ENCODE measurements at regions not wholly inside any gene's neighbourhood (a gene's known extent, or its start where the extent isn't known, plus 50 kb on each side); places are given as distances from the start of the nearest gene placed in this dataset.

DNA sequence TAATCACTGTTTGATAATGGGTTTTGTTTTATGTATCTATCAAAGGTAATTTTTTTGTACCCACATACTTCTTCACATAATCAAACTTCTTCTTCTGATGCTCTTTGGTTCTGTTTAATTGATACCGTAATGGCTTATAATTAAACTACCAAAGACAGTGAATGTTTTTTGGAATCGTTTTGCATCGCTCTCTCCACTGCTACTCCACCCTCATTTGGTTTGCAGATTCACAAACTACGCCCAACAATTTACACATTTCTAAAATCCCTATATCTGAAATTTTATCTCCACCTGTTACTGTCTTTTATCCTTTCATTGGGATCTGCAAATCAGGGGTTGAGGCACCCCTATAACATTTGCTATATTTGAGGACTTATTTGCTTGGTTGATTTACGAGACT lies 319.6 kb downstream of the RWDD3 start:
- TF ChIP-seq FOSL1 (tag; conservative IDR thresholded peaks at IDR 0.05): no peak
- TF ChIP-seq, protein P1, sequence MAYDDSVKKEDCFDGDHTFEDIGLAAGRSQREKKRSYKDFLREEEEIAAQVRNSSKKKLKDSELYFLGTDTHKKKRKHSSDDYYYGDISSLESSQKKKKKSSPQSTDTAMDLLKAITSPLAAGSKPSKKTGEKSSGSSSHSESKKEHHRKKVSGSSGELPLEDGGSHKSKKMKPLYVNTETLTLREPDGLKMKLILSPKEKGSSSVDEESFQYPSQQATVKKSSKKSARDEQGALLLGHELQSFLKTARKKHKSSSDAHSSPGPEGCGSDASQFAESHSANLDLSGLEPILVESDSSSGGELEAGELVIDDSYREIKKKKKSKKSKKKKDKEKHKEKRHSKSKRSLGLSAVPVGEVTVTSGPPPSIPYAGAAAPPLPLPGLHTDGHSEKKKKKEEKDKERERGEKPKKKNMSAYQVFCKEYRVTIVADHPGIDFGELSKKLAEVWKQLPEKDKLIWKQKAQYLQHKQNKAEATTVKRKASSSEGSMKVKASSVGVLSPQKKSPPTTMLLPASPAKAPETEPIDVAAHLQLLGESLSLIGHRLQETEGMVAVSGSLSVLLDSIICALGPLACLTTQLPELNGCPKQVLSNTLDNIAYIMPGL (CRISPR knock-in tag; IDR thresholded peaks at IDR 0.05): no peak
- no peak for TF ChIP-seq SNRNP70 (optimal IDR thresholded peaks at IDR 0.05; ENCODE audit: low read depth, low read length)
- TF ChIP-seq ZNF274 (IDR thresholded peaks at IDR 0.05; ENCODE audit: borderline replicate concordance, low read depth, low read length): no peak
- TF ChIP-seq, protein P2, sequence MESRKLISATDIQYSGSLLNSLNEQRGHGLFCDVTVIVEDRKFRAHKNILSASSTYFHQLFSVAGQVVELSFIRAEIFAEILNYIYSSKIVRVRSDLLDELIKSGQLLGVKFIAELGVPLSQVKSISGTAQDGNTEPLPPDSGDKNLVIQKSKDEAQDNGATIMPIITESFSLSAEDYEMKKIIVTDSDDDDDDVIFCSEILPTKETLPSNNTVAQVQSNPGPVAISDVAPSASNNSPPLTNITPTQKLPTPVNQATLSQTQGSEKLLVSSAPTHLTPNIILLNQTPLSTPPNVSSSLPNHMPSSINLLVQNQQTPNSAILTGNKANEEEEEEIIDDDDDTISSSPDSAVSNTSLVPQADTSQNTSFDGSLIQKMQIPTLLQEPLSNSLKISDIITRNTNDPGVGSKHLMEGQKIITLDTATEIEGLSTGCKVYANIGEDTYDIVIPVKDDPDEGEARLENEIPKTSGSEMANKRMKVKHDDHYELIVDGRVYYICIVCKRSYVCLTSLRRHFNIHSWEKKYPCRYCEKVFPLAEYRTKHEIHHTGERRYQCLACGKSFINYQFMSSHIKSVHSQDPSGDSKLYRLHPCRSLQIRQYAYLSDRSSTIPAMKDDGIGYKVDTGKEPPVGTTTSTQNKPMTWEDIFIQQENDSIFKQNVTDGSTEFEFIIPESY (CRISPR knock-in tag; IDR thresholded peaks at IDR 0.05): no peak
- TF ChIP-seq, protein P3, sequence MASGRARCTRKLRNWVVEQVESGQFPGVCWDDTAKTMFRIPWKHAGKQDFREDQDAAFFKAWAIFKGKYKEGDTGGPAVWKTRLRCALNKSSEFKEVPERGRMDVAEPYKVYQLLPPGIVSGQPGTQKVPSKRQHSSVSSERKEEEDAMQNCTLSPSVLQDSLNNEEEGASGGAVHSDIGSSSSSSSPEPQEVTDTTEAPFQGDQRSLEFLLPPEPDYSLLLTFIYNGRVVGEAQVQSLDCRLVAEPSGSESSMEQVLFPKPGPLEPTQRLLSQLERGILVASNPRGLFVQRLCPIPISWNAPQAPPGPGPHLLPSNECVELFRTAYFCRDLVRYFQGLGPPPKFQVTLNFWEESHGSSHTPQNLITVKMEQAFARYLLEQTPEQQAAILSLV (tag; IDR thresholded peaks at IDR 0.05): no peak
- no peak for TF ChIP-seq SIN3B (IDR thresholded peaks at IDR 0.05; ENCODE audit: low read depth)
- no peak for TF ChIP-seq MAFK (IDR thresholded peaks at IDR 0.05; ENCODE audit: low read length)
- TF ChIP-seq NR2C2 (CRISPR knock-in tag; IDR thresholded peaks at IDR 0.05): no peak
- no peak for TF ChIP-seq NR2C2 (tag; IDR thresholded peaks at IDR 0.05)
- TF ChIP-seq FOXJ2 (tag; IDR thresholded peaks at IDR 0.05): no peak
- TF ChIP-seq KLF10 (CRISPR knock-in tag; IDR thresholded peaks at IDR 0.05): no peak
- no peak for TF ChIP-seq NFE2 (IDR thresholded peaks at IDR 0.05; ENCODE audit: low read depth)
- TF ChIP-seq, protein P4, sequence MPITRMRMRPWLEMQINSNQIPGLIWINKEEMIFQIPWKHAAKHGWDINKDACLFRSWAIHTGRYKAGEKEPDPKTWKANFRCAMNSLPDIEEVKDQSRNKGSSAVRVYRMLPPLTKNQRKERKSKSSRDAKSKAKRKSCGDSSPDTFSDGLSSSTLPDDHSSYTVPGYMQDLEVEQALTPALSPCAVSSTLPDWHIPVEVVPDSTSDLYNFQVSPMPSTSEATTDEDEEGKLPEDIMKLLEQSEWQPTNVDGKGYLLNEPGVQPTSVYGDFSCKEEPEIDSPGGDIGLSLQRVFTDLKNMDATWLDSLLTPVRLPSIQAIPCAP (CRISPR knock-in tag; IDR thresholded peaks at IDR 0.05; ENCODE audit: borderline replicate concordance): no peak
